ENCODE measurements at regions not wholly inside any gene's neighbourhood (a gene's known extent, or its start where the extent isn't known, plus 50 kb on each side); places are given as distances from the start of the nearest gene placed in this dataset.

DNA sequence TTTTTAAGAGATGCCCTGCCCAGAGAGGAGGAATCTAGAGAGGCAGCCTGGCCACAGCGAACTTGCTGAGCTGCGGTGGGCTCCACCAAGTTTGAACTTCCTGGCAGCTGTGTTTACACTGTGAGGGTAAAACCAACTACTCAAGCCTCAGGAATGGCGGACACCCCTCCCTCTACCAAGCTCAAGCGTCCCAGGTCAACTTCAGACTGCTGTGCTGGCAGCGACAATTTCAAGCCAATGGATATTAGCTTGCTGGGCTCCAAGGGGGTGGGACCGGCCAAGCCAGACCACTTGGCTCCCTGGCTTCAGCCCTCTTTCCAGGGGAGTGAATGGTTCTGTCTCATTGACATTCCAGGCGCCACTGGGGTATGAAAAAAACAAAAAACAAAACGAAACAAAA is 289.4 kb downstream of the KCNS3 start:
- TF ChIP-seq CTCF (IDR thresholded peaks at IDR 0.05 in 8 of 11, conservative IDR thresholded peaks at IDR 0.05 in 3 of 11) (no peak), POLR2A (IDR thresholded peaks at IDR 0.05) (no peak)

Measured in spleen (tissue), 7 donors.